ENCODE measurements at regions not wholly inside any gene's neighbourhood (a gene's known extent, or its start where the extent isn't known, plus 50 kb on each side); places are given as distances from the start of the nearest gene placed in this dataset.

DNA sequence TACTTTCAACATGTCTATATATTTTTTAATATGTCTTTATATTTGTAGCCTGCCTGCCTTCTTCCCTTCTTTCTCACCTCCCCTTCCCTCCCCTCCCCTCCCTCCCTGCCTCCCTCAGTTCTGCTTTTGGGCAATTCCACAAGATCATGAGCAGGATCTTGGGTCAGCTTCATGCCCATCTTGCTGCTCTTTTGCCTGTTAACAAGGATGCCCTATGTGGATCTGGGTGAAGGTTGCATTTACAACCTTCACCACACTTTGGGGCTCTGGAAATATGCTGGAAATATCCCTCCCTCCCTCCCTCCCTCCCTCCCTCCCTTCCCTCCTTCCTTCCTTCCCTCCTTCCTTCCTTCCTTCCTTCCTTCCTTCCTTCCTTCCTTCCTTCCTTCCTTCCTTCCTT, 334.1 kb upstream of the FAM98A start:
- TF ChIP-seq, protein P1, sequence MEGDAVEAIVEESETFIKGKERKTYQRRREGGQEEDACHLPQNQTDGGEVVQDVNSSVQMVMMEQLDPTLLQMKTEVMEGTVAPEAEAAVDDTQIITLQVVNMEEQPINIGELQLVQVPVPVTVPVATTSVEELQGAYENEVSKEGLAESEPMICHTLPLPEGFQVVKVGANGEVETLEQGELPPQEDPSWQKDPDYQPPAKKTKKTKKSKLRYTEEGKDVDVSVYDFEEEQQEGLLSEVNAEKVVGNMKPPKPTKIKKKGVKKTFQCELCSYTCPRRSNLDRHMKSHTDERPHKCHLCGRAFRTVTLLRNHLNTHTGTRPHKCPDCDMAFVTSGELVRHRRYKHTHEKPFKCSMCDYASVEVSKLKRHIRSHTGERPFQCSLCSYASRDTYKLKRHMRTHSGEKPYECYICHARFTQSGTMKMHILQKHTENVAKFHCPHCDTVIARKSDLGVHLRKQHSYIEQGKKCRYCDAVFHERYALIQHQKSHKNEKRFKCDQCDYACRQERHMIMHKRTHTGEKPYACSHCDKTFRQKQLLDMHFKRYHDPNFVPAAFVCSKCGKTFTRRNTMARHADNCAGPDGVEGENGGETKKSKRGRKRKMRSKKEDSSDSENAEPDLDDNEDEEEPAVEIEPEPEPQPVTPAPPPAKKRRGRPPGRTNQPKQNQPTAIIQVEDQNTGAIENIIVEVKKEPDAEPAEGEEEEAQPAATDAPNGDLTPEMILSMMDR (IDR thresholded peaks at IDR 0.05): no peak
- TF ChIP-seq EP300 (IDR thresholded peaks at IDR 0.05) (no peak), POLR2A (IDR thresholded peaks at IDR 0.05) (no peak)

All from tibial nerve (tissue), 4 donors.